ENCODE measurements at regions not wholly inside any gene's neighbourhood (a gene's known extent, or its start where the extent isn't known, plus 50 kb on each side); places are given as distances from the start of the nearest gene placed in this dataset.

DNA sequence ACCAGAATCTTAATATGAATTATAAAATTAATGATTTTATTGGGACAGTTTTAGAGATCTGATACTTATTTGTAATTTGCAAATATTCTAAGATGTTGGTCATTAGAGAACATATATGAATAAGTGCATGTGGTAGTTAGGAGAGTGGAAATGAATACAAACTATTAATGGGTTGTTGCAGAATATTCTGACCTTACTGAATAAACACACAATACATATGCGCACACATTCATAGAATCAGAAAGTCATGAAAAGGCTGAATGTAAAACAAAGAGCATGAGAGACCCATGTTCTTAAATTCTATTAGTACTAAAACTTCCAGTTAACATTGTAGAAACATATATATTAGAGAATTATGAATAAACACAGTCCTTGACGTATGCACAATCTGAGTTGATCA is 301.7 kb upstream of the TRAM1L1 start:
- CTCF ChIA-PET, result no interaction called here
- intact Hi-C loops (cut with micrococcal nuclease; ENCODE audit: unreplicated experiment) (no loop called here), in situ Hi-C loops (cut with HindIII; ENCODE audit: low pct_unique_long_range_greater_than_20kb, low sequenced_read_pairs) (no loop called here)
- Histone ChIP-seq H3K27ac (ENCODE audit: low read length) (no peak overlapping the region), H3K36me3 (ENCODE audit: control insufficient read depth, insufficient read depth, low read length) (no peaks in the 10 kb centered on the region), H3K9me3 (ENCODE audit: control insufficient read depth, insufficient read depth, low read depth, low read length) (no peaks in the 10 kb centered on the region), H3K4me1 (ENCODE audit: control insufficient read depth, insufficient read depth, low read length) (no peaks in the 10 kb centered on the region), H3K4me3 (ENCODE audit: low read depth in 2 of 2, low read length in 2 of 2) (no peak overlapping the region), H3K27me3 (ENCODE audit: control insufficient read depth, insufficient read depth, low read length) (no peaks in the 10 kb centered on the region)
- DNase-seq (ENCODE audit: low read depth, low spot score) (no peak), ATAC-seq (no peak)
- BruUV-seq (replicated peaks), result no TSS peak
- TF ChIP-seq SIN3A (IDR thresholded peaks at IDR 0.05; ENCODE audit: borderline replicate concordance, insufficient read depth, low read depth, low read length), result no peak
- TF ChIP-seq, protein P1, sequence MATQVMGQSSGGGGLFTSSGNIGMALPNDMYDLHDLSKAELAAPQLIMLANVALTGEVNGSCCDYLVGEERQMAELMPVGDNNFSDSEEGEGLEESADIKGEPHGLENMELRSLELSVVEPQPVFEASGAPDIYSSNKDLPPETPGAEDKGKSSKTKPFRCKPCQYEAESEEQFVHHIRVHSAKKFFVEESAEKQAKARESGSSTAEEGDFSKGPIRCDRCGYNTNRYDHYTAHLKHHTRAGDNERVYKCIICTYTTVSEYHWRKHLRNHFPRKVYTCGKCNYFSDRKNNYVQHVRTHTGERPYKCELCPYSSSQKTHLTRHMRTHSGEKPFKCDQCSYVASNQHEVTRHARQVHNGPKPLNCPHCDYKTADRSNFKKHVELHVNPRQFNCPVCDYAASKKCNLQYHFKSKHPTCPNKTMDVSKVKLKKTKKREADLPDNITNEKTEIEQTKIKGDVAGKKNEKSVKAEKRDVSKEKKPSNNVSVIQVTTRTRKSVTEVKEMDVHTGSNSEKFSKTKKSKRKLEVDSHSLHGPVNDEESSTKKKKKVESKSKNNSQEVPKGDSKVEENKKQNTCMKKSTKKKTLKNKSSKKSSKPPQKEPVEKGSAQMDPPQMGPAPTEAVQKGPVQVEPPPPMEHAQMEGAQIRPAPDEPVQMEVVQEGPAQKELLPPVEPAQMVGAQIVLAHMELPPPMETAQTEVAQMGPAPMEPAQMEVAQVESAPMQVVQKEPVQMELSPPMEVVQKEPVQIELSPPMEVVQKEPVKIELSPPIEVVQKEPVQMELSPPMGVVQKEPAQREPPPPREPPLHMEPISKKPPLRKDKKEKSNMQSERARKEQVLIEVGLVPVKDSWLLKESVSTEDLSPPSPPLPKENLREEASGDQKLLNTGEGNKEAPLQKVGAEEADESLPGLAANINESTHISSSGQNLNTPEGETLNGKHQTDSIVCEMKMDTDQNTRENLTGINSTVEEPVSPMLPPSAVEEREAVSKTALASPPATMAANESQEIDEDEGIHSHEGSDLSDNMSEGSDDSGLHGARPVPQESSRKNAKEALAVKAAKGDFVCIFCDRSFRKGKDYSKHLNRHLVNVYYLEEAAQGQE (IDR thresholded peaks at IDR 0.05; ENCODE audit: insufficient read depth in 1 of 2, low read depth in 2 of 2, low read length in 1 of 2), result no peak
- no peak for TF ChIP-seq POLR2AphosphoS5 (IDR thresholded peaks at IDR 0.05; ENCODE audit: low read depth, low read length)
- POLR2A ChIA-PET, result no interaction called here

DNA sequence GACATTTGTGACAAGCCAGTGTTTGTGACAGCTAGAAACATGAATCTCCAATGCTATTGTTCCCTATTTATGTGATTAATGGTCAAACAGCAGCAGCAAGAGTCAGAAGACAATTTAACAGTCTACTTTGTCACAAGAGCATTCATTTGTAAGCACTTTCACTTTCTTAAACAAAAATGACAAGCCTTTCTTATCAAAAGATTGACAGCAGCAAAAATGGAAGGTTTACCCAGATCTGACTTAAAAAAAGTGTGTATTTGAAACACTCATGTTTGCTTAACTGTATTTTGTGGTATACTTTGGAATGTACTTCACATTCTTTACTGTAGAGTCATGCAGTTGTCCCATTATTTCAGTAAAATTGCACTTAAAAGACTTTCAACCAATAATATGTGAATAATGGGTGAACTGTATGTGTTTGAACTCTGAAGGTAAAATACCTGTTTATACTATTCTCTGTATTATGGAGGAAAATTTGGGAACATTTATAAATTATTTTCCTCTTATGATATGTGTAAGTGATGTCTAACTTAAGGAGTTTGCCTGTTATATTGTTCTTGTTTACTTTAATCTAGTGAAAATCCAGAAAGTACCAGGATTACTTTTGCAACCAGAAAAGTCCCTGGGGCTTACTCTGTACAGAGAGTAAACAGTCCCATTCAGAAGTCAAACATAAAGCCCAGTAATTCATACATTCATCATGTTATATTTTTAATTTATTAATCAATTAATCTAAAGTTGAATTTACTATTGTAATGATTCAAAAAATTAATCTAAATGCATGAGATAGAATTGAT is 314.9 kb upstream of the TRAM1L1 start:
- Histone ChIP-seq H3K27ac (ENCODE audit: low read length) (no peak overlapping the region), H3K36me3 (ENCODE audit: control insufficient read depth, insufficient read depth, low read length) (no peaks in the 10 kb centered on the region), H3K4me3 (ENCODE audit: low read depth in 2 of 2, low read length in 2 of 2) (no peak overlapping the region), H3K9me3 (ENCODE audit: control insufficient read depth, insufficient read depth, low read depth, low read length) (no peaks in the 10 kb centered on the region), H3K4me1 (ENCODE audit: control insufficient read depth, insufficient read depth, low read length) (no peaks in the 10 kb centered on the region), H3K27me3 (ENCODE audit: control insufficient read depth, insufficient read depth, low read length) (no peaks in the 10 kb centered on the region)
- BruUV-seq (replicated peaks), result no TSS peak
- ATAC-seq (no peak; the same call in 1 of the 2 replicates), DNase-seq (ENCODE audit: low read depth, low spot score) (peak; percentile 20)
- ChIA-PET CTCF (no interaction called here), POLR2A (no interaction called here)
- TF ChIP-seq POLR2AphosphoS5 (IDR thresholded peaks at IDR 0.05; ENCODE audit: low read depth, low read length), result no peak
- TF ChIP-seq SIN3A (IDR thresholded peaks at IDR 0.05; ENCODE audit: borderline replicate concordance, insufficient read depth, low read depth, low read length), result no peak
- intact Hi-C loops (cut with micrococcal nuclease; ENCODE audit: unreplicated experiment), result no loop called here
- in situ Hi-C loops (cut with HindIII; ENCODE audit: low pct_unique_long_range_greater_than_20kb, low sequenced_read_pairs), result no loop called here

GRCh38 chr4:117412661-117413060 is 327.3 kb upstream of the TRAM1L1 start:
- H3K4me3 ChIP-seq (ENCODE audit: low read depth in 2 of 2, low read length in 2 of 2), result no peak overlapping the region
- in situ Hi-C loops (cut with HindIII; ENCODE audit: low pct_unique_long_range_greater_than_20kb, low sequenced_read_pairs) (no loop called here), intact Hi-C loops (cut with micrococcal nuclease; ENCODE audit: unreplicated experiment) (no loop called here)
- no peaks in the 10 kb centered on the region for H3K4me1 ChIP-seq (ENCODE audit: control insufficient read depth, insufficient read depth, low read length)
- DNase-seq (ENCODE audit: low read depth, low spot score) (no peak), ATAC-seq (no peak)
- ChIA-PET CTCF (no interaction called here), POLR2A (no interaction called here)
- no peak overlapping the region for H3K27ac ChIP-seq (ENCODE audit: low read length)
- H3K27me3 ChIP-seq (ENCODE audit: control insufficient read depth, insufficient read depth, low read length), result no peaks in the 10 kb centered on the region
- TF ChIP-seq TCF7L2 (IDR thresholded peaks at IDR 0.05; ENCODE audit: low read depth, low read length) (no peak), POLR2AphosphoS5 (IDR thresholded peaks at IDR 0.05; ENCODE audit: low read depth, low read length) (no peak), SIN3A (IDR thresholded peaks at IDR 0.05; ENCODE audit: borderline replicate concordance, insufficient read depth, low read depth, low read length) (no peak)
- TF ChIP-seq, protein P1 (IDR thresholded peaks at IDR 0.05; ENCODE audit: insufficient read depth in 1 of 2, low read depth in 2 of 2, low read length in 1 of 2), result no peak
- TF ChIP-seq, protein P2, sequence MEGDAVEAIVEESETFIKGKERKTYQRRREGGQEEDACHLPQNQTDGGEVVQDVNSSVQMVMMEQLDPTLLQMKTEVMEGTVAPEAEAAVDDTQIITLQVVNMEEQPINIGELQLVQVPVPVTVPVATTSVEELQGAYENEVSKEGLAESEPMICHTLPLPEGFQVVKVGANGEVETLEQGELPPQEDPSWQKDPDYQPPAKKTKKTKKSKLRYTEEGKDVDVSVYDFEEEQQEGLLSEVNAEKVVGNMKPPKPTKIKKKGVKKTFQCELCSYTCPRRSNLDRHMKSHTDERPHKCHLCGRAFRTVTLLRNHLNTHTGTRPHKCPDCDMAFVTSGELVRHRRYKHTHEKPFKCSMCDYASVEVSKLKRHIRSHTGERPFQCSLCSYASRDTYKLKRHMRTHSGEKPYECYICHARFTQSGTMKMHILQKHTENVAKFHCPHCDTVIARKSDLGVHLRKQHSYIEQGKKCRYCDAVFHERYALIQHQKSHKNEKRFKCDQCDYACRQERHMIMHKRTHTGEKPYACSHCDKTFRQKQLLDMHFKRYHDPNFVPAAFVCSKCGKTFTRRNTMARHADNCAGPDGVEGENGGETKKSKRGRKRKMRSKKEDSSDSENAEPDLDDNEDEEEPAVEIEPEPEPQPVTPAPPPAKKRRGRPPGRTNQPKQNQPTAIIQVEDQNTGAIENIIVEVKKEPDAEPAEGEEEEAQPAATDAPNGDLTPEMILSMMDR (IDR thresholded peaks at IDR 0.05), result no peak
- no TSS peak for BruUV-seq (replicated peaks)
- no peaks in the 10 kb centered on the region for H3K36me3 ChIP-seq (ENCODE audit: control insufficient read depth, insufficient read depth, low read length)
- H3K9me3 ChIP-seq (ENCODE audit: control insufficient read depth, insufficient read depth, low read depth, low read length), result no peaks in the 10 kb centered on the region
